ENCODE measurements at regions not wholly inside any gene's neighbourhood (a gene's known extent, or its start where the extent isn't known, plus 50 kb on each side); places are given as distances from the start of the nearest gene placed in this dataset.

DNA sequence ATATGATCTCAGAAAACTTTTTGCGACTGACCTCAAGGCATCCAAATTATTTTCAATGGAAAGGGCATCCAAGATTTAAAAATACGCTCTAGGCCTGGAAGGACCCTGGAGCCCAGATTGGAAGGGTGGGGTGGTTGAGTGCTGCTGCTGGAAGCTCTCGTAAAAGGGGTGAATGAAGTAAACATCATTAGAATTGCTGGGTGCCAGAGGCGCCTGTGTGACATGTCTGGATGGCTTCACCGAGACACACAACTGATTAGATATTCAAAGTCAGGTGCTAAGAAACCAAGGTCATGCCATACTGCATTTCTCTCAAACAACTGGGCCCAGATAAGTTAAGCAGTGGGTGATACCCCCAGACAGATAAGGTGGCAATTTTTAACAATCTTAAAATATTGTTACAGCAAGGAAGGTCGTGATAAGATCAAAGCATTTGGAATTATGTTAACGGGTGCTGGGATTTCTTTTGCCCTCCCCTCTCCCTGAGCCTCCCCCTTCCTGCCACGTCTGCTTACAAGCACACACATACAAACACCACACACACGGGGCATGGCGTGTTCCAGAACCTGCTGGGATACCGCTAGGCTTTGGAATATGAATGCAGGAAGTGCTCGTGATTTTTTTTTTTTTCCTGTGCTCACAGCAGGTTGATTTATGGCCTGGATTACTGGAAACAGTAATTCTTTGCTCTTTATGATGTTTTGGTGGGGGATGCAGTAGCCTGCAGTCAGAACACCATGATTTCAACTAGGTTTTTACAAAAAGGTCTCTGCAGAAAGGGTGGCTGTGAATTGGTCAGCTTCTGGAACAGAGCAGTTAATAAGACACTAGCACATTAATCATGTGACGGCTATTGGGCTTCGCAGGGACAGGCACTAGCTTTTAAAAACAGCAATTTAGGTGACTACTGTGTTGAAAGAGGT, 551.2 kb downstream of the QKI start:
- H3K4me2 ChIP-seq (ENCODE audit: insufficient read depth, insufficient read length, low read length): no peak overlapping the region
- no peak overlapping the region for H2BK120ac ChIP-seq (ENCODE audit: low read depth, low read length, poor library complexity, severe bottlenecking)
- no peak overlapping the region for H3K4ac ChIP-seq (ENCODE audit: low read depth, low read length)
- no peaks in the 10 kb centered on the region for H3K79me2 ChIP-seq (ENCODE audit: insufficient read depth, low read length)
- no peak overlapping the region for H4K8ac ChIP-seq (replicated peaks; ENCODE audit: insufficient read length, low read depth, low read length)
- H3K4me1 Mint-ChIP-seq: peaks cover 0 to 2% of the 10 kb centered on the region in 2 experiments; a peak in 1 of 4 replicates
- H3K14ac ChIP-seq (ENCODE audit: insufficient read depth, low read length): no peak overlapping the region
- H4K5ac ChIP-seq (ENCODE audit: insufficient read length, low read depth, low read length): no peak overlapping the region
- H3K9me3 Mint-ChIP-seq: no peaks in the 10 kb centered on the region
- H2BK20ac ChIP-seq (ENCODE audit: low read depth, low read length, poor library complexity, severe bottlenecking): no peak overlapping the region
- no peak overlapping the region for H2AK5ac ChIP-seq (ENCODE audit: insufficient read length, low read length)
- H3K23ac ChIP-seq (ENCODE audit: insufficient read length, low read depth, low read length): no peak overlapping the region
- H3K79me1 ChIP-seq (ENCODE audit: insufficient read depth, low read depth, low read length, poor library complexity, severe bottlenecking): no peaks in the 10 kb centered on the region
- H2BK15ac ChIP-seq (ENCODE audit: low read depth, low read length): no peak overlapping the region
- H3K4me3 Mint-ChIP-seq: no peak overlapping the region
- no peaks in the 10 kb centered on the region for H3K9me3 ChIP-seq (ENCODE audit: control insufficient read depth, low read depth, low read length)
- H3K9ac ChIP-seq (ENCODE audit: extremely low read depth, insufficient read length, low read length): no peak overlapping the region
- no peaks in the 10 kb centered on the region for H3K4me1 ChIP-seq (ENCODE audit: insufficient read depth, low read length)
- no peaks in the 10 kb centered on the region for H4K20me1 ChIP-seq (ENCODE audit: control insufficient read depth, insufficient read depth, insufficient read length)
- H3K27ac ChIP-seq (ENCODE audit: insufficient read length, low read depth, low read length): no peak overlapping the region
- DNase-seq: no peak
- no peak overlapping the region for H2AFZ ChIP-seq (ENCODE audit: low read length)
- TF ChIP-seq, protein P1, sequence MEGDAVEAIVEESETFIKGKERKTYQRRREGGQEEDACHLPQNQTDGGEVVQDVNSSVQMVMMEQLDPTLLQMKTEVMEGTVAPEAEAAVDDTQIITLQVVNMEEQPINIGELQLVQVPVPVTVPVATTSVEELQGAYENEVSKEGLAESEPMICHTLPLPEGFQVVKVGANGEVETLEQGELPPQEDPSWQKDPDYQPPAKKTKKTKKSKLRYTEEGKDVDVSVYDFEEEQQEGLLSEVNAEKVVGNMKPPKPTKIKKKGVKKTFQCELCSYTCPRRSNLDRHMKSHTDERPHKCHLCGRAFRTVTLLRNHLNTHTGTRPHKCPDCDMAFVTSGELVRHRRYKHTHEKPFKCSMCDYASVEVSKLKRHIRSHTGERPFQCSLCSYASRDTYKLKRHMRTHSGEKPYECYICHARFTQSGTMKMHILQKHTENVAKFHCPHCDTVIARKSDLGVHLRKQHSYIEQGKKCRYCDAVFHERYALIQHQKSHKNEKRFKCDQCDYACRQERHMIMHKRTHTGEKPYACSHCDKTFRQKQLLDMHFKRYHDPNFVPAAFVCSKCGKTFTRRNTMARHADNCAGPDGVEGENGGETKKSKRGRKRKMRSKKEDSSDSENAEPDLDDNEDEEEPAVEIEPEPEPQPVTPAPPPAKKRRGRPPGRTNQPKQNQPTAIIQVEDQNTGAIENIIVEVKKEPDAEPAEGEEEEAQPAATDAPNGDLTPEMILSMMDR (conservative IDR thresholded peaks at IDR 0.05): no peak
- H3K27ac Mint-ChIP-seq: no peak overlapping the region
- no peak overlapping the region for H3K56ac ChIP-seq (ENCODE audit: insufficient read length, low read depth, low read length)
- no peak overlapping the region for H3K18ac ChIP-seq (ENCODE audit: insufficient read length, low read depth, low read length)
- H2BK12ac ChIP-seq (ENCODE audit: insufficient read length, low read depth, low read length): no peak overlapping the region
- H2BK5ac ChIP-seq (ENCODE audit: insufficient read length, low read length): no peak overlapping the region
- WGBS (ENCODE audit: extremely low coverage, insufficient read length, low lambda C conversion rate): no CpG with 5 or more reads among the region's 14 CpGs
- no peaks in the 10 kb centered on the region for H3K27me3 Mint-ChIP-seq (ENCODE audit: low read depth)
- H3K27me3 ChIP-seq (ENCODE audit: insufficient read depth, low read length): no peaks in the 10 kb centered on the region
- no peak overlapping the region for H4K91ac ChIP-seq (ENCODE audit: insufficient read length, low read depth, low read length)
- no peaks in the 10 kb centered on the region for H3K36me3 Mint-ChIP-seq (ENCODE audit: insufficient read depth in 1 of 3, low read depth in 3 of 3)
- H3T11ph ChIP-seq (ENCODE audit: low read length): no peak overlapping the region
- H3K23me2 ChIP-seq (ENCODE audit: insufficient read length, low read depth, low read length, poor library complexity, severe bottlenecking): no peaks in the 10 kb centered on the region

Measured in H9 (cell line).